ENCODE measurements at regions not wholly inside any gene's neighbourhood (a gene's known extent, or its start where the extent isn't known, plus 50 kb on each side); places are given as distances from the start of the nearest gene placed in this dataset.

- ChIA-PET CTCF (interaction anchor here (1.4 kb wide), 1 partner anchor 210 kb away, joined by 6 read pairs; no protein-coding TSS in a partner anchor), POLR2A (no interaction called here)
- no peaks in the 10 kb centered on the region for H4K20me1 ChIP-seq (ENCODE audit: control insufficient read depth, insufficient read depth, low read length, poor library complexity, severe bottlenecking)
- Mint-ChIP-seq H3K4me3 (no peak overlapping the region), H3K9me3 (ENCODE audit: insufficient read depth) (no peaks in the 10 kb centered on the region), H3K4me1 (no peaks in the 10 kb centered on the region), H3K27me3 (no peaks in the 10 kb centered on the region), H3K27ac (no peak overlapping the region)
- H3K79me2 ChIP-seq (ENCODE audit: control insufficient read depth, insufficient read depth, low read length): no peaks in the 10 kb centered on the region
- H3K27ac ChIP-seq (ENCODE audit: low read length in 2 of 2): no peak overlapping the region
- no peak for ATAC-seq (ENCODE audit: low read depth)
- no peak overlapping the region for H3K9ac ChIP-seq (ENCODE audit: low read length)
- peaks cover 2 to 4% of the 10 kb centered on the region in 2 experiments for H3K36me3 ChIP-seq (replicated peaks in 1 of 2; ENCODE audit: control extremely low read depth in 1 of 2, control insufficient read depth in 1 of 2, extremely low read depth in 1 of 2, insufficient read depth in 2 of 2, low read length in 1 of 2)
- intact Hi-C loops (cut with micrococcal nuclease): no loop called here
- H3K4me2 ChIP-seq (replicated peaks; ENCODE audit: low read depth, low read length, poor library complexity, severe bottlenecking): no peak overlapping the region
- WGBS (ENCODE audit: insufficient coverage): 63% methylated on average over 1 of the region's 2 CpGs
- no peaks in the 10 kb centered on the region for H3K9me3 ChIP-seq (ENCODE audit: control extremely low read depth in 1 of 3, control insufficient read depth in 2 of 3, insufficient read depth in 1 of 3, low read length in 2 of 3)
- H3K27me3 ChIP-seq (replicated peaks in 1 of 4; ENCODE audit: control extremely low read depth in 1 of 4, control insufficient read depth in 3 of 4, insufficient read depth in 4 of 4, low read length in 3 of 4): no peaks in the 10 kb centered on the region
- no peaks in the 10 kb centered on the region for H3K4me1 ChIP-seq (ENCODE audit: control insufficient read depth in 2 of 2, insufficient read depth in 2 of 2, low read length in 2 of 2)
- peak; percentile 50 for DNase-seq
- H2AFZ ChIP-seq (ENCODE audit: insufficient read depth, low read depth, low read length, poor library complexity, severe bottlenecking): no peak overlapping the region
- TF ChIP-seq, protein P1, sequence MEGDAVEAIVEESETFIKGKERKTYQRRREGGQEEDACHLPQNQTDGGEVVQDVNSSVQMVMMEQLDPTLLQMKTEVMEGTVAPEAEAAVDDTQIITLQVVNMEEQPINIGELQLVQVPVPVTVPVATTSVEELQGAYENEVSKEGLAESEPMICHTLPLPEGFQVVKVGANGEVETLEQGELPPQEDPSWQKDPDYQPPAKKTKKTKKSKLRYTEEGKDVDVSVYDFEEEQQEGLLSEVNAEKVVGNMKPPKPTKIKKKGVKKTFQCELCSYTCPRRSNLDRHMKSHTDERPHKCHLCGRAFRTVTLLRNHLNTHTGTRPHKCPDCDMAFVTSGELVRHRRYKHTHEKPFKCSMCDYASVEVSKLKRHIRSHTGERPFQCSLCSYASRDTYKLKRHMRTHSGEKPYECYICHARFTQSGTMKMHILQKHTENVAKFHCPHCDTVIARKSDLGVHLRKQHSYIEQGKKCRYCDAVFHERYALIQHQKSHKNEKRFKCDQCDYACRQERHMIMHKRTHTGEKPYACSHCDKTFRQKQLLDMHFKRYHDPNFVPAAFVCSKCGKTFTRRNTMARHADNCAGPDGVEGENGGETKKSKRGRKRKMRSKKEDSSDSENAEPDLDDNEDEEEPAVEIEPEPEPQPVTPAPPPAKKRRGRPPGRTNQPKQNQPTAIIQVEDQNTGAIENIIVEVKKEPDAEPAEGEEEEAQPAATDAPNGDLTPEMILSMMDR (IDR thresholded peaks at IDR 0.05): no peak
- TF ChIP-seq EZH2 (IDR thresholded peaks at IDR 0.05; ENCODE audit: borderline replicate concordance, insufficient read depth, low read depth, low read length, poor library complexity, severe bottlenecking): no peak
- no peak overlapping the region for H3K4me3 ChIP-seq (ENCODE audit: control extremely low read depth in 1 of 5, extremely low read depth in 1 of 5, insufficient read depth in 1 of 5, low read depth in 2 of 5, low read length in 4 of 5)
These were observed 119.4 kb downstream of the CYRIA start for GRCh38 chr2:16546128-16546754.

DNA sequence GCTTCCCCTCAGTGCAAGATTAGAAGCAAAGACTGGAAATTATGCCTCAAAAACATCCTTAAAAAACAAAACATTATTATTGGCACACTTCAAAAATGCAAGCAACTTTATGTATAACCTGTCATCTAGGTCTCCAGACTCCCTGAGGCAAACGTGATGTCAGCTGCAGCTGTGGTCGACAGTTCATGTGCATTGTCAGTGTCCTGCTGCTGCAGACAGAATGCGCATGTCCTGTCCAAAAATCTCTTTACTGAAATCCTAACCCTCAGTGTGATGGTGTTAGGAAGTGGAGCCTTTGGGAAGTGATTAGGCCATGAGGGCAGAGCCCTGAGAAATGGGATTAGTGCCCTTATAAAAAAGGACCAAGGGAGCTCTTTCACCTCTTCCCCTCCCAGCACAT lies 126.9 kb downstream of the CYRIA start:
- H3K27me3 ChIP-seq (replicated peaks in 1 of 4; ENCODE audit: control extremely low read depth in 1 of 4, control insufficient read depth in 3 of 4, insufficient read depth in 4 of 4, low read length in 3 of 4): peaks cover 0 to 4% (median 0%) of the 10 kb centered on the region in 4 experiments
- Mint-ChIP-seq H3K4me1 (no peaks in the 10 kb centered on the region), H3K27ac (no peak overlapping the region), H3K4me3 (no peak overlapping the region), H3K27me3 (peaks cover 23% of the 10 kb centered on the region), H3K9me3 (ENCODE audit: insufficient read depth) (no peaks in the 10 kb centered on the region)
- H4K20me1 ChIP-seq (ENCODE audit: control insufficient read depth, insufficient read depth, low read length, poor library complexity, severe bottlenecking): no peaks in the 10 kb centered on the region
- TF ChIP-seq EZH2 (IDR thresholded peaks at IDR 0.05; ENCODE audit: borderline replicate concordance, insufficient read depth, low read depth, low read length, poor library complexity, severe bottlenecking): no peak
- TF ChIP-seq, protein P1 (IDR thresholded peaks at IDR 0.05): no peak
- ChIA-PET CTCF (interaction anchor here (1.0 kb wide), 1 partner anchor 217 kb away, joined by 3 read pairs; no protein-coding TSS in a partner anchor), POLR2A (no interaction called here)
- H3K4me3 ChIP-seq (ENCODE audit: control extremely low read depth in 1 of 5, extremely low read depth in 1 of 5, insufficient read depth in 1 of 5, low read depth in 2 of 5, low read length in 4 of 5): no peak overlapping the region
- H3K9me3 ChIP-seq (ENCODE audit: control extremely low read depth in 1 of 3, control insufficient read depth in 2 of 3, insufficient read depth in 1 of 3, low read length in 2 of 3): no peaks in the 10 kb centered on the region
- no peaks in the 10 kb centered on the region for H3K36me3 ChIP-seq (replicated peaks in 1 of 2; ENCODE audit: control extremely low read depth in 1 of 2, control insufficient read depth in 1 of 2, extremely low read depth in 1 of 2, insufficient read depth in 2 of 2, low read length in 1 of 2)
- H3K79me2 ChIP-seq (ENCODE audit: control insufficient read depth, insufficient read depth, low read length): no peaks in the 10 kb centered on the region
- no peak overlapping the region for H3K4me2 ChIP-seq (replicated peaks; ENCODE audit: low read depth, low read length, poor library complexity, severe bottlenecking)
- ATAC-seq (ENCODE audit: low read depth) (no peak), DNase-seq (no peak)
- no peak overlapping the region for H2AFZ ChIP-seq (ENCODE audit: insufficient read depth, low read depth, low read length, poor library complexity, severe bottlenecking)
- H3K4me1 ChIP-seq (ENCODE audit: control insufficient read depth in 2 of 2, insufficient read depth in 2 of 2, low read length in 2 of 2): no peaks in the 10 kb centered on the region
- H3K27ac ChIP-seq (ENCODE audit: low read length in 2 of 2): no peak overlapping the region
- intact Hi-C loops (cut with micrococcal nuclease): no loop called here
- H3K9ac ChIP-seq (ENCODE audit: low read length): no peak overlapping the region
- WGBS (ENCODE audit: insufficient coverage): 74% methylated on average over 2 of the region's 3 CpGs

All from B cell (primary cell).